ENCODE measurements at regions not wholly inside any gene's neighbourhood (a gene's known extent, or its start where the extent isn't known, plus 50 kb on each side); places are given as distances from the start of the nearest gene placed in this dataset.

GRCh38 chr1:30259631-30260030 is 463.8 kb downstream of the MATN1 start:
- no peak for DNase-seq

GRCh38 chr1:30258876-30259275 is 464.5 kb downstream of the MATN1 start:
- no peak for DNase-seq

- no peak for DNase-seq
These were observed 464.9 kb downstream of the MATN1 start for GRCh38 chr1:30258471-30258870.

GRCh38 chr1:30257742-30258380 is 465.5 kb downstream of the MATN1 start:
- DNase-seq, result no peak

- DNase-seq, result no peak
These were observed 466.1 kb downstream of the MATN1 start for GRCh38 chr1:30257322-30257721.

GRCh38 chr1:30256911-30257310 is 466.5 kb downstream of the MATN1 start:
- no peak for DNase-seq

DNA sequence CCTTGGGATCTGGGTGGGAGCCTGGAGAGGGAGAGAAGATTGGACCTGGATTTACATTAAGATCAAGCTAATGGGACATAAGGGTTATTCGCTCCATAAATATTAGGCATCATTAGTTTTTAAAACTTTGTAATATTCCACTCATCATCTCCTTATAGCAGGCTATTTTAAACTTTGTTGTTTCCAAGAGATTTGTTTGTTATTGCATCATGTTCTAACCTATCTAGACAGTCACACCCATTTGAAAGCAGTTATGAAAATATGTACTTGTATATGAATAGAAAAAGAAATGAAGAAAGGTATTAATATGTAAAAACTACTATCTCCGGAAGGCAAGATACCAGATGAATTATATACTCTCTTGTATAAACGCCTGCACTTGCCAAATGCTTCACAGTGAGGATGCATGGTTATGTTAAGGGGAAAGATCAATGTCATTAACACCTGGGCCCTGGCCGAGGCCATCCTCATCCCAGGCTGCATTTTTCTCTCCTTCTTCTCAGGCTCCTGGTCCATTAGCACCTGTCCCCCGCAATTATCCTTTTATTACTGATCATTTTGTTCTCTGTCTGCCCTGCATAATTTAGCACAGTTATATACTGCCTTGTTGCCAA is 468.2 kb downstream of the MATN1 start:
- DNase-seq, result no peak

DNA sequence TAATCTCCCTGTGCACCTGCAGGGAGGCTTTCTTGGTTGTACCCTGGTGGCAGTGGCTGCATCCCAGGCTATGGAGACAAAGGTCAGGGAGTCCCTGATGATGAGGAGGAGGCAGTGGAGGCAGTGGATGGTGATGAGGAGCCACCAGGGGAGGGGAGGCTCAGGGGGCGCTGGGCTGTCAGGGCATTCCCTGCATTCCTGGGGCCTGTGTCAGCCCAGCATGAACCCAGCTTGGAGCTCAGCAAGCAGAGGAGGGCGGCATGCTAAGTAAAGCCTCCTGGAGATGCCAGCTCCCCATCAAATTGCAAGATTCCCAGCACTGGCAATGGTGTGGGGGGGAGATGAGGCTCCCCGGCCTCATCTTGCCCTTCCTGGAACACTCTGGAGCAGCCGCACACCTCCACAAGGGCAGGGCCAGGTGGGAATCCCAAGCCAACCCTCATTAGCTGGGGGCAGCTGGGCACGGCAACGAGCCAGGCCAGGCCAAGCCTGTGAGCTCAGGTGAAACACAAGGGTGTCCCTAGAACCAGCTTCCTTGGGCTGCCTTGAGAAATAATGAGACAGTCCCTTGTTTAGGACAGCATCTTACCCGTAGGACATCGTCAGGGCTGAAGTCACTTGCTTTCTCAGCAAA is 469.5 kb downstream of the MATN1 start:
- DNase-seq, result peak; percentile 29

DNA sequence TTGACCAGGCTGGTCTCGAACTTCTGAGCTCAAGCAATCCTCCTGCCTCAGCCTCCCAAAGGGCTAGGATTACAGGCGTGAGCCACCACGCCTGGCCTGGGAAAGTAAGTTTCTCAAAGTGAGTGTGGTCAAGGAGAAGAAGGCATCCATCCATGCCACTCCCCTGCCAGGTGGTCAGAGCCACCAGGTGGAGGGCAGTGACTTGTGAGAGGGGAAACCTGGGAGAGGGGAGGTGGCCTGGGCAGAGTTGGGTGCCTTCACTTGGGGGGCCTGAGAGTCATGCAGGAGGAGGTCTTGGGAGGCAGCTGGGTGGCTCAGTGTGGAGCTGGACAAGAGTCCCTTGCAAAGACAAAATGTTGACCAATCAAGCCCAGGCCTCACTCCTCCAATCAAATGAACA is 470.0 kb downstream of the MATN1 start:
- DNase-seq, result no peak

DNA sequence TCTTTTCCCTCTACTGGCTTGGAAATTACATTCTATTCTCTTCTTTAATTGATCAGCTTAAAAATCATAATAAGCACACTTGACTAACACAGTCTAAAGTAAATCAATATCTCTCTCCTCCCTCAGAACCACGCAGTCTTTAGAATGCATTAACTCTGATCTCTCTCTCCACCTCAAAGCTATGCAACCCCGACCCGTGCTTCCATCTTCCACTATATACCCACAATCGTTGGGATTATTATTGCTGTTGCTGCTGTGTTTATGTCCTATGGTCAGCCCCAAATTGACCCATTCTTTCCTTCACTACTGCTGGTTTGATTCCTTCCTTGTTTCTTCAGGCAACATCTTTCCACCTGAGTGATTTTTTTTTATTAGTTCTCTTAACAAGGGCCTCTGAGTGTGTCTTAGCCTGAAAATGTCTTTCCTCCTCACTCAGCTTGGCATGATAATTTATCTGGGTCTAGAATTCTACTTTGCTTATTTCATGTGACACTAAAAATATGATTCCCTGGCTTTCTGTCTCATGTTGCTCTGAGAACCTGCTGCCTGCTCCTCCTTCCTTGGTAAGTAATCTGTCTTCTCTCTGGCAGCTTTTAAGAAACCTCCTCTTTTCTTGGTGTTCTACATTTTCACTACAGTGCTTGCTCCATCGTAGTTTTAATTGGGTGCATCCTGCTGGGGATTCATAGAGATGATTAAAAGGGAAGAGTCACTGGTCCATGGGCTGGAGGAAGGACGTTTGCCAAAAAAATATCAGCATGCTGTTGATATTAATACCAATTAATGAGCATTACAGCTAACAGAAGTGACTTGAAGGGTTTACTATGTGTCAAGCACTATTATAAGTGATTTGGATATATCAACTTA is 472.2 kb downstream of the MATN1 start:
- DNase-seq, result no peak

GRCh38 chr1:30250338-30250983 is 472.9 kb downstream of the MATN1 start:
- DNase-seq, result no peak

GRCh38 chr1:30249446-30250337 is 473.7 kb downstream of the MATN1 start:
- no peak for DNase-seq

DNA sequence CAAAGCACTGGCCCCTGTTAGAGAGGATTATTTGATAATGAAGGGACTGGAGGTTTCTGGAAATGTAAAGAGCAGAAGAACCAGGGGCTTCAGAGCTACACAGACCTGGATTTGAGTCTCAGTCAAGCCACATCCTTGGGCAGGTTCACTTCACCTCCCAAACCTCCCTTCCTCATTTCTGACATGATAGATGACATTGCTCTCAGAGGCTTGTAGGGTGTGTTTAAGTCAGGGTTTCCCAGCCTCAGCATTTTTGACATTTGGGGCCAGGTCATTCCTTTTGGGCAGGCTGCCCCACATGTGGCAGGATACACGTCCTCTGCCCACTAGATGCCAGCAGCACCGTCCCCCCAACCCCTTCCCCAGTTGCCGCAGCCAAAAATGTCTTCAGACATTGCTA is 474.6 kb downstream of the MATN1 start:
- no peak for DNase-seq

DNA sequence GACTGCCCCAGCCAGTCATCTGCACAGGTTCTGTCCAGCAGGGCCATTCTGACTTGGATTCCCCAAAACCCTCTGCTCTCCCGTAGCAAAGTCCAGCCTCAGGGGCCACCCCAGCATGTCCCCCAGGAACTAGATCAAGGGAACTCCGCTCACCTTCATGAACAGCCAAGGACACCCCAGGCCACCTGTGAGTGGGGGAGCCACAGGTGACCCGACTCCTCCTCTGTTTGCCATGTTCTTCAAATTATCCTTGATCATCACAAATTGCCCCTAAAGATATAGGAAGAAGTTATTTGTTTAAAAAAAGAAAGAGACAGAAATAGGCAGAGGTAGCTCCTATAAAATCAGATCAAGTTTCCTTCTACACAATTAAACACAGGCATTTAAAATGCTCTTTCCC is 475.0 kb downstream of the MATN1 start:
- DNase-seq, result no peak

- DNase-seq, result no peak
These were observed 478.6 kb downstream of the MATN1 start for GRCh38 chr1:30244801-30245200.

- DNase-seq, result no peak
These were observed 480.5 kb downstream of the MATN1 start for GRCh38 chr1:30242722-30243457.

GRCh38 chr1:30242168-30242567 is 481.2 kb downstream of the MATN1 start:
- DNase-seq, result no peak

GRCh38 chr1:30241681-30242080 is 481.7 kb downstream of the MATN1 start:
- DNase-seq, result no peak

DNA sequence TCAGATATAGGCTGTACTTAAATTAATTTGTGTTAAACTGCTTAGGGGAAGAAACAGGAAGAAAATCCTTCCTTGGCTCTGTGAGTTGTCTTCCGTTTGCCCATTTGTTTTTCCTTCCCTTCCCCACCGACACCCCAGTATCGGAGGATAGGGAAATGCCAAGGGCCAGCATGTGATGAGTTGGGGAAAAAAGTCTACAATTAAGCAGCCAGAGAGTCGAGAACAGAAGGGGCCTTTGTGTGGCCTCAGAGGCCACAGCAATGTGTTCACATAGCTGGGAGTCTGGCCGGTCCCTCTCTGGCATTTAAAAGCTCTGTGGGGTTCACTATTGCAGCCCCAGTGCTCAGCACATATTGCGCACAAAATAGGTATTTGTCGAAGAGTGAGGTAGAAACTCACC is 489.3 kb downstream of the MATN1 start:
- DNase-seq, result no peak

DNA sequence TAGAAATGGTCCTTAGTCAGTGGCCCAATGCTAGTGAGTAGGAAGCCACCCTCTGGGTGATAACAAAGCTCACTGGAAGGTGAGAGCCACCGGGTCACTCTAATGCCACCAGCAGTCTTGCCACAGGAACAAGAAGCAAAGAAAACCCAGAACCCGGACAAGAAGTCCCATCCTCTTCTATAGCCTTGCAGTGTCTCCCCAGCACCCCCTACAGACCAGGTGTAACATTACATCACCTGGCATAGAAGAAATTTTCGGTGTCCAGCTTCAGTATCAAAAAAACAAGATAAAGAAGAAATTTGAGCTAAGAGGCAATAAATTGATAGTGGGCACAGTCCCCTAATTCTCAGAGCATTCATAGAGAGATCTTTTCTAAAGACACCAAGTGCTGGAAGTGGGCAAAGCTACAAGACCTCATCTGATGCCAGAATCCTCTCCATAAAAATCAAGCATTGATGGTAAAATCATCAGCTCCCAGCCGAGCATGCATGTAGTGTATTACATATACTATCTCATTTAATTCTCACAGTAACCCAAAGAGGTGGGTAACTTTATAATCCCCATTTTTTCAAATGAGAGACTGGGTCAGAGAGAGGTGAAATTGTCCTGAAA is 491.0 kb downstream of the MATN1 start:
- DNase-seq, result no peak

GRCh38 chr1:30229960-30230359 is 493.4 kb downstream of the MATN1 start:
- no peak for DNase-seq

Data from EL (cell line).